HG03280 (cell line): ENCODE measurements at regions not wholly inside any gene's neighbourhood (a gene's known extent, or its start where the extent isn't known, plus 50 kb on each side); places are given as distances from the start of the nearest gene placed in this dataset.
"Not testable (repeated sequence)": the region's sequence is repeated elsewhere in the genome, so short reads cannot be mapped to it uniquely, and the experiment has no call there.

Experiments
- ATAC-seq: cut with Tn5 transposase; IDR thresholded peaks from one replicate; pipeline ENCODE4 v1.9.1; 2021; ENCODE audit warnings: mild to moderate bottlenecking, moderate library complexity; ENCODE audit not compliant: unreplicated experiment

GRCh38 chr12:115303723-115304309, 619.8 kb upstream of the TBX3 start:
- no peak for ATAC-seq

DNA sequence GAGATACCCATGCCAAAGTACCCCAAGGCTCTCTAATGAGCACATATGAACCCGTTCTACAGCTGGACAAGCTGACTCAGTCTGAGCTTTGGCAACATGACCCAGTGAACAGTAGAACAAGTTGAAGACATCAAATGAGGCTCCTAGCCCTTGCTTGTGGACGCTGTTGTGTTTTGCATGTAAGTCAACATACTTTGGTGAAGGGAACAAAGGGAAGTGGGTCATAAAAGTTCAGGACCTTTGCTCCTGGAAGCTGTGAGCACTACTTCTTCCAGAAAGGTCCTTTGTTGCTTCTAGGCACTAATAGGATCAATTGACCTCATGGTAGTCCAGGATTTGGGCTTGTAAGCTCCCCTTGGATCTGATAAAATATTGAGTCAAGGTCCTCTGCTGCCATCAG, 613.5 kb upstream of the TBX3 start:
- no peak for ATAC-seq

DNA sequence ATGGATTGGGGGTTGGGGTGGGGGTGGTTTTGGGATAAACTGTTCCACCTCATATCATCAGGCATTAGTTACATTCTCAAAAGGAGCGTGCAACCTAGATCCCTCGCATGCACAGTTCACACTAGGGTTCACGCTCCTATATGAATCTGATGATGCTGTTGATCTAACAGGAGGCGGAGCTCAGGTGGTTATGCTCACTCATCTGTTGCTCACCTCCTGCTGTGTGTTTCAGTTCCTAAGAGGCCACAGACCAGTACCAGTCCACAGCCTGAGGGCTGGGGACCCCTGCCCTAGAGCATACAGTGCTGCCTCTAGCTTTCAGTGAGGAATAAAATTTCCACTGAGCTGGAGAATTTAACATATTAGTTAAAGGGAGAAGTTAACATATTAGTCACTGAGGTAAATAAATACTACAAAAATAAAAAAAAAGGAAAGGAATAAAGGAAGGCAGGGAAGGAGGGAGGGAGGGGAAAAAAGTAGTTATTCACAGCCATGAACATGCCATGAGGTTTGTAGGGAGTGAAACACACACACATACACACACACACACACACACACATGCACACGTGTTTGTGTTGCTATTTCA, 612.7 kb upstream of the TBX3 start:
- ATAC-seq: no peak

- ATAC-seq: no peak
Measured at GRCh38 chr12:115295886-115296285, 611.9 kb upstream of the TBX3 start.

- ATAC-seq: no peak
Measured at GRCh38 chr12:115294453-115295133, 610.6 kb upstream of the TBX3 start.

DNA sequence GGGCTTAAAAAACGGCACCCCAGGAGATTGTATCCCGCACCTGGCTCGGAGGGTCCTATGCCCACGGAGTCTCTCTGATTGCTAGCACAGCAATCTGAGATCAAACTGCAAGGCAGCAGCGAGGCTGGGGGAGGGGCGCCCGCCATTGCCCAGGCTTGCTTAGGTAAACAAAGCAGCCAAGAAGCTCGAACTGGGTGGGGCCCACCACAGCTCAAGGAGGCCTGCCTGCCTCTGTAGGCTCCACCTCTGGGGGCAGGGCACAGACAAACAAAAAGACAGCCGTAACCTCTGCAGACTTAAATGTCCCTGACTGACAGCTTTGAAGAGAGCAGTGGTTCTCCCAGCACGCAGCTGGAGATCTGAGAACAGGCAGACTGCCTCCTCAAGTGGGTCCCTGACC, 601.5 kb upstream of the TBX3 start:
- not testable (repeated sequence) for ATAC-seq

DNA sequence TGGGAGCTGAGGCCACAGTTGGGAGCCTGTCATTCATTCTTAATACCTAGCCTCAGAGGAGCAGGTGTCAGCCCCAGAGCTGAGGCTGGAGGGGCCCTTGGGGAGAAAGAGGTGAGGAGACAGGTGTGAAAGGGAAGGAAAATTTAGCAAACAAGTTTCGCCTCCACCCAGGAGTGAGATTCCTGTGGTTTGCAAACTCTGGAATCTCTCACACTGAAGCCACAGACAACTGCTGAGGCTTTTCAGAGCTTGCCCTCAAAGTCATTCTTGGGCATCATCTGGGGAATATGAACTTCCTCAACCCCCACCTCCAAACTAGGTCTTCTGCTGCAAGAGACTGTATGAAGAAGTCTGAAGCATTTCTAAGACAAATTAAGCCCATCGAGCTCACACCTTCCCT, 589.5 kb upstream of the TBX3 start:
- no peak for ATAC-seq

- no peak for ATAC-seq
Measured at GRCh38 chr12:115268451-115268850, 584.5 kb upstream of the TBX3 start.

- no peak for ATAC-seq
Measured at GRCh38 chr12:115267891-115268290, 583.9 kb upstream of the TBX3 start.

- ATAC-seq: no peak
Measured at GRCh38 chr12:115267464-115267863, 583.5 kb upstream of the TBX3 start.

DNA sequence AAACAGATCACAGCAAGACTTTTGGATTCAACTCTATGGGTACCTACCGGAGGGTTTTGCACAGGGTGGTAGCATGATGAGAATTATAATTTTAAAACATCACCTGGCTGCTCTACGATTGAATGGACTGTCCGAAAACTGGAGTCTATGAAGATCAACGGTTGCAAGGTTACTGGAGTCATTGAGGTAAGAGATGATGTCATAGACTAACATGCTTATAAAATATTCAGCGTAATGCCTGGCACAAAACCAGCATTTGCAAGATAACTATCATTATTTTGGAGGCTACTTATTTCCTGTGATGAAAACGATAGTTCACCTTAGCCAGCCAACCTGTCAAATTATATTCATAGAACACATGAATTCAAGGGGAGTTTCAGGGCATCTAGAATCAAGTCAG, 580.6 kb upstream of the TBX3 start:
- no peak for ATAC-seq

DNA sequence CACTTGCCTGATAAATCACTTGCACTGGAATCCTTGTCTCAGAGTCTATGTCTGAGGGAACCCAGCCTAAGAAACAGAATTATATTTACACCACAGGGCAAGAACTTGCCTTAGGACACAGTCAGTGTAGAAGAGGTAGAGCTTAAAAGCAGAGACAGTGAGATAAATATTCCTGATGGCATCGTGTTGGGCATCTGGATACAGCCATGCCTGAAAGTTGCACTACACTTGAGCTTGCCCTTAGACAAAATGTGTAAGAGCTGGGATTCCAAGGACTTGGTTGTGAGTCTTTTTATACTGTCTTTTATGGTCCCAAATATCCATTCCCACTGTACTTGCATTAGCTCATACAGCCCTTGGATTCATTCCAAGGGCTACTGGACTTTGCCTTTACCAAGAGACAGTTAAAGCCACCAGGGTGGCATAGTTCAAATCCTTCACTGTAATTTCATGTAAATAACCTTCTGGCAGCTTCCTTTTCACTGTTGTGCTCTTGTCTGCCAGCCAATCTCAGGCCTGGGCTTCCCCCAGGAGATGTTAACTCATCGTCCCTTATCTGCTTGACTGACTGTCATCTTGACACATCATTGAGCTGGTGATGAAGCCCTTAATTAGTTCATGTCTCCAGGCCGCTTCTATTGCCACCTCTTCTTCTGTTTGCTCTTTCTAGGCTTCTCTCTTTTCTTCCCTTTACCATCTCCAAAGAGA, 577.9 kb upstream of the TBX3 start:
- ATAC-seq: no peak

- no peak for ATAC-seq
Measured at GRCh38 chr12:115260762-115261675, 577.0 kb upstream of the TBX3 start.

GRCh38 chr12:115259968-115260747, 576.2 kb upstream of the TBX3 start:
- ATAC-seq: no peak

GRCh38 chr12:115257791-115258190, 573.8 kb upstream of the TBX3 start:
- ATAC-seq: no peak

GRCh38 chr12:115255962-115256361, 572.0 kb upstream of the TBX3 start:
- ATAC-seq: no peak

GRCh38 chr12:115255257-115255656, 571.3 kb upstream of the TBX3 start:
- ATAC-seq: no peak

- no peak for ATAC-seq
Measured at GRCh38 chr12:115253049-115253448, 569.1 kb upstream of the TBX3 start.

DNA sequence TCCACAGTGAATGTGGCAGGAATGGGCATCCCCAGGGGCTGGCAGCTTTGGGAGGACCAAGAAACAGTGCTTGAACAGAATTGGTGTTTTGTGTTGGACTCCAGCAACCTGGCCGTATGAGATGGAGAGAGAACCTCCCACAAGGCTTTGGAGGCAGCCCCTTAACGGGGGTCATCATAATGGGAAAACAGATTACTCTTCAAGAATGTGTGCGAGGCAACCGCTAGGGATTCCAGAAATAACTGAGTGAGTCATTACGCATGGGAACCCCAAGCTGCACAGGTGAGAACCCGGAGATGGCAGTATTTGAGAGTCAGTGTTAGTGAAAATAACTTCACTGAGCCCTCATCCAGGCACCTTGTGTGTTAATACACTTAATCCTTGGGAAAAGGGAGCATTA, 567.8 kb upstream of the TBX3 start:
- no peak for ATAC-seq

- no peak for ATAC-seq
Measured at GRCh38 chr12:115249671-115250278, 565.8 kb upstream of the TBX3 start.
